GM23248 (cell line): ENCODE measurements at regions not wholly inside any gene's neighbourhood (a gene's known extent, or its start where the extent isn't known, plus 50 kb on each side); places are given as distances from the start of the nearest gene placed in this dataset.

ENCODE experiments used
- EZH2 ChIP-seq: fragments of 200-600 bp; sonication (generic); IDR thresholded peaks from 2 replicates; pipeline ENCODE4 v1.6.1; 2018; ENCODE audit warnings: antibody characterized with exemption, mild to moderate bottlenecking; ENCODE audit not compliant: insufficient read depth, poor library complexity, severe bottlenecking
- EZH2phosphoT487 ChIP-seq: fragments of 200-600 bp; sonication (generic); IDR thresholded peaks from 2 replicates; pipeline ENCODE4 v1.6.1; 2018; ENCODE audit warnings: antibody characterized with exemption, moderate library complexity, mild to moderate bottlenecking, low read depth; ENCODE audit not compliant: insufficient read depth

DNA sequence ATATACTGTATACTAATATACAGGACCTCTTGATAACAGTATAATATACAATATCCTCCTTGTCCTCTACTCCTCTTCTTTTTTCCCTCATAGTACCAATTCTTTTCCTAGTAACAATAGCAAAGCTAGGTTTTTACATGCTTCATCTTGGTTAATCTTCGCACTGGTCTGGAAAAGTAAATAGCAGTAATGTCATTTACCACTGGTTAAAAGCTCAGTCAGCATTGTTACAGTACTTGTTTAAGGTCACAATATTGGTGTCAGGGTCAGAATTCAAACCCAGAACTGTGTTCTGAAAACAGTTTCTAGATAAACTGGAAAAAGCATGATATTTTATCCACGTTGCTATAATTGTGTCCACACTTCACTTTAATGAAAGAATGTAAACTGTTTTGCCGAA lies 692.4 kb upstream of the CDH6 start:
- TF ChIP-seq EZH2 (no peak), EZH2phosphoT487 (no peak)
